ENCODE measurements at regions not wholly inside any gene's neighbourhood (a gene's known extent, or its start where the extent isn't known, plus 50 kb on each side); places are given as distances from the start of the nearest gene placed in this dataset.

- FAIRE-seq (no peak), DNase-seq (ENCODE audit: low read depth in 1 of 2, low spot score in 1 of 2) (no peak), ATAC-seq (no peak)
- Histone ChIP-seq H3K4me3 (no peak overlapping the region), H3K4me2 (no peak overlapping the region), H3K4me1 (no peaks in the 10 kb centered on the region), H3K27ac (no peak overlapping the region), H3K9me3 (no peaks in the 10 kb centered on the region)
- no peak for TF ChIP-seq GATA3 (IDR thresholded peaks at IDR 0.05; ENCODE audit: borderline replicate concordance)
- TF ChIP-seq ELK1 (IDR thresholded peaks at IDR 0.05; ENCODE audit: low read depth, low read length), result no peak
- no peak for TF ChIP-seq FOSB (CRISPR knock-in tag; IDR thresholded peaks at IDR 0.05)
- TF ChIP-seq ZC3H11A (IDR thresholded peaks at IDR 0.05), result no peak
- no peak for TF ChIP-seq CEBPB (IDR thresholded peaks at IDR 0.05)
- TF ChIP-seq ATOH8 (CRISPR knock-in tag; IDR thresholded peaks at IDR 0.05; ENCODE audit: low read depth), result no peak
- no peak for TF ChIP-seq RFX5 (IDR thresholded peaks at IDR 0.05)
- no peak for TF ChIP-seq FOXS1 (CRISPR knock-in tag; IDR thresholded peaks at IDR 0.05)
- TF ChIP-seq MAFK (IDR thresholded peaks at IDR 0.05; ENCODE audit: partially characterized antibody), result no peak
- no peak for TF ChIP-seq JUN (IDR thresholded peaks at IDR 0.05)
- no peak for TF ChIP-seq HMGXB4 (CRISPR knock-in tag; IDR thresholded peaks at IDR 0.05; ENCODE audit: borderline replicate concordance)
- no peak for TF ChIP-seq FOSL2 (IDR thresholded peaks at IDR 0.05)
- no peak for TF ChIP-seq FOSL2 (CRISPR knock-in tag; IDR thresholded peaks at IDR 0.05)
- no peak for TF ChIP-seq RARB (CRISPR knock-in tag; IDR thresholded peaks at IDR 0.05)
- WGBS (ENCODE audit: missing lambda C conversion rate), result 93% methylated on average over 2 of the region's 2 CpGs
- ChIA-PET POLR2A (no interaction called here), CTCF (no interaction called here)
These were observed 367.2 kb downstream of the PLPP3 start for GRCh38 chr1:56212143-56212542.

GRCh38 chr1:56206391-56206790 lies 373.0 kb downstream of the PLPP3 start:
- no peaks in the 10 kb centered on the region for H3K4me1 ChIP-seq
- H3K27ac ChIP-seq, result no peak overlapping the region
- ChIA-PET POLR2A (no interaction called here), CTCF (no interaction called here)
- H3K4me3 ChIP-seq, result no peak overlapping the region
- DNase-seq (ENCODE audit: low read depth in 1 of 2, low spot score in 1 of 2) (no peak), FAIRE-seq (no peak), ATAC-seq (no peak)
- no peaks in the 10 kb centered on the region; the same call in 2 of the 3 replicates for H3K9me3 ChIP-seq
- 50% methylated on average over 2 of the region's 2 CpGs for WGBS (ENCODE audit: missing lambda C conversion rate)
- TF ChIP-seq GATA3 (IDR thresholded peaks at IDR 0.05; ENCODE audit: borderline replicate concordance) (no peak), ATOH8 (CRISPR knock-in tag; IDR thresholded peaks at IDR 0.05; ENCODE audit: low read depth) (no peak), ZFP36 (IDR thresholded peaks at IDR 0.05; ENCODE audit: borderline replicate concordance, partially characterized antibody) (no peak), HDAC2 (IDR thresholded peaks at IDR 0.05) (no peak), CBX8 (IDR thresholded peaks at IDR 0.05) (no peak), ELK1 (IDR thresholded peaks at IDR 0.05; ENCODE audit: low read depth, low read length) (no peak), HEYL (CRISPR knock-in tag; IDR thresholded peaks at IDR 0.05) (no peak), CHD2 (IDR thresholded peaks at IDR 0.05; ENCODE audit: low read length, partially characterized antibody) (no peak), JUNB (IDR thresholded peaks at IDR 0.05) (no peak), CHD4 (IDR thresholded peaks at IDR 0.05; ENCODE audit: borderline replicate concordance) (no peak), FOSB (CRISPR knock-in tag; IDR thresholded peaks at IDR 0.05) (no peak), KDM5A (IDR thresholded peaks at IDR 0.05) (no peak)
- H3K4me2 ChIP-seq, result no peak overlapping the region
